GM23248 (cell line): ENCODE measurements at regions not wholly inside any gene's neighbourhood (a gene's known extent, or its start where the extent isn't known, plus 50 kb on each side); places are given as distances from the start of the nearest gene placed in this dataset.

Experiments
- EZH2 ChIP-seq: fragments of 200-600 bp; sonication (generic); IDR thresholded peaks from 2 replicates; pipeline ENCODE4 v1.6.1; 2018; ENCODE audit warnings: antibody characterized with exemption, mild to moderate bottlenecking; ENCODE audit not compliant: insufficient read depth, poor library complexity, severe bottlenecking
- EZH2phosphoT487 ChIP-seq: fragments of 200-600 bp; sonication (generic); IDR thresholded peaks from 2 replicates; pipeline ENCODE4 v1.6.1; 2018; ENCODE audit warnings: antibody characterized with exemption, moderate library complexity, mild to moderate bottlenecking, low read depth; ENCODE audit not compliant: insufficient read depth

- TF ChIP-seq EZH2phosphoT487, result no peak
- no peak for TF ChIP-seq EZH2
Observed at GRCh38 chr14:62491146-62491545, 554.1 kb downstream of the KCNH5 start.
